Heart left ventricle (tissue), 13 donors: ENCODE measurements at regions not wholly inside any gene's neighbourhood (a gene's known extent, or its start where the extent isn't known, plus 50 kb on each side); places are given as distances from the start of the nearest gene placed in this dataset.

Source experiments
- CTCF ChIP-seq, 12 donors: fragments of 200-600 bp; sonication (generic) in 4 of 12; IDR thresholded peaks; one replicate each; pipeline versions ENCODE4 v1.5.0 to v1.8.0; 2018 to 2022; ENCODE audit warnings: antibody characterized with exemption in 12 of 12, mild to moderate bottlenecking in 5 of 12
- POLR2A ChIP-seq, 2 donors: fragments of 450-650 bp; IDR thresholded peaks; one replicate each; pipeline ENCODE4 v1.6.1; 2017; ENCODE audit warnings: antibody characterized with exemption in 2 of 2, mild to moderate bottlenecking in 2 of 2, moderate library complexity in 2 of 2
- donor health status: ischemic (EF 13 %, LVEDD 7.1; RV severe dilation, severe dysfunction).
- donor health status: DM: no; HTN: yes; CAD: no.
- donor health status: DM: no; HTN: no; CAD: no.
- donor health status: ischemic (EF 25% LVEDD 6.9; RV normal size, moderate dysfunction).
- donor health status: ischemic (EF 25% LVEDD 5.7; RV mildly dilated, moderate dysfunction).
- donor health status: ischemic (EF 35%, LVEDD 5.7; RV mildly dilated, moderate dysfunction).
- donor health status: nonischemic (EF 11% LVEDD 7.7; RV severe dilation, severe dysfunction).
- donor health status: DM: yes; HTN: yes; CAD: no.
- donor health status: PGD.
- donor health status: ischemic (EF 29% LVEDD 5.4; RV normal size, mild dysfunction).
- donor health status: nonischemic (EF 23%, LVEDD 6.1; RV moderate dilation, normal function).

- no peak for TF ChIP-seq CTCF (IDR thresholded peaks at IDR 0.05)
- no peak for TF ChIP-seq POLR2A (IDR thresholded peaks at IDR 0.05)
These were observed 2868.3 kb upstream of the PCDH20 start for GRCh38 chr13:64283926-64284325.
